ENCODE measurements at regions not wholly inside any gene's neighbourhood (a gene's known extent, or its start where the extent isn't known, plus 50 kb on each side); places are given as distances from the start of the nearest gene placed in this dataset.

GRCh38 chr12:92440072-92440471 lies 262.7 kb upstream of the PLEKHG7 start:
- H3K36me3 ChIP-seq (ENCODE audit: insufficient read depth, low read length), result no peaks in the 10 kb centered on the region
- peaks cover 0 to 2% (median 0%) of the 10 kb centered on the region in 8 donors for H3K9me3 Mint-ChIP-seq
- peaks cover 10 to 23% (median 15%) of the 10 kb centered on the region in 4 donors for H3K4me1 Mint-ChIP-seq
- H3K9me3 ChIP-seq (ENCODE audit: control insufficient read depth in 1 of 2, low read length in 2 of 2), result no peaks in the 10 kb centered on the region
- H3K27ac Mint-ChIP-seq, result no peak overlapping the region
- peaks cover 0 to 2% of the 10 kb centered on the region in 2 donors for H3K27me3 Mint-ChIP-seq
- H3K4me3 Mint-ChIP-seq, result no peak overlapping the region
- H3K4me3 ChIP-seq (ENCODE audit: low read length in 2 of 2), result no peak overlapping the region
- no peaks in the 10 kb centered on the region for H3K36me3 Mint-ChIP-seq
- H3K27ac ChIP-seq (ENCODE audit: low read depth, low read length), result no peak overlapping the region
- no peak for DNase-seq
- ChIA-PET POLR2A (ENCODE audit: partially characterized antibody) (interaction anchor here (1.1 kb wide), 1 partner anchor 294 kb away, joined by 3 read pairs; the partner anchor contains the start of gene BTG1), CTCF (ENCODE audit: partially characterized antibody) (no interaction called here)
- H3K4me1 ChIP-seq (ENCODE audit: insufficient read depth, low read length), result peaks cover 7% of the 10 kb centered on the region
- intact Hi-C loops (cut with micrococcal nuclease), result no loop called here
- no peaks in the 10 kb centered on the region for H3K27me3 ChIP-seq (ENCODE audit: insufficient read depth, low read length)

DNA sequence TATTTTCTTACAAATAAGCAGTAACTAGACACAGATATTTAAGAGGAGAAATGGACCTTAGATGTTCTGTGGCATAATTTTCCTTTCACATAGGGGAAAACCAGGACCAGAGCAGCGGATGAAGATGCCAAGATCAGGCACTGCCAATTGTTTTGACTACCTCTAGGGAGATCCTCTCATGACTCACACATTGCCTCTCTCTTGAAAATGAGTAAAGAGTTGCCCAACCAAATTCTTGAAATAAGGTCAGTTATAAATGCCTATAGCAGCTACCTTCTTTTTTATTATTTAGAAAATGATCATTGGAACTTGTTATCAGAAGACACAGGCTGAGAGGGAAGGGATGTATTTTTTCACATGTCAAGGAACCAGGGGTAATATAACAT lies 263.4 kb upstream of the PLEKHG7 start:
- no peaks in the 10 kb centered on the region for H3K9me3 ChIP-seq (ENCODE audit: control insufficient read depth in 1 of 2, low read length in 2 of 2)
- peaks cover 0 to 2% (median 0%) of the 10 kb centered on the region in 8 donors for H3K9me3 Mint-ChIP-seq
- intact Hi-C loops (cut with micrococcal nuclease), result no loop called here
- H3K36me3 ChIP-seq (ENCODE audit: insufficient read depth, low read length), result no peaks in the 10 kb centered on the region
- peaks cover 0 to 2% of the 10 kb centered on the region in 2 donors for H3K27me3 Mint-ChIP-seq
- ChIA-PET CTCF (ENCODE audit: partially characterized antibody) (no interaction called here), POLR2A (ENCODE audit: partially characterized antibody) (no interaction called here)
- H3K27ac Mint-ChIP-seq, result no peak overlapping the region
- peaks cover 10 to 25% (median 15%) of the 10 kb centered on the region in 4 donors for H3K4me1 Mint-ChIP-seq
- H3K4me1 ChIP-seq (ENCODE audit: insufficient read depth, low read length), result peaks cover 7% of the 10 kb centered on the region
- H3K27me3 ChIP-seq (ENCODE audit: insufficient read depth, low read length), result no peaks in the 10 kb centered on the region
- no peak for DNase-seq
- H3K36me3 Mint-ChIP-seq, result no peaks in the 10 kb centered on the region
- no peak overlapping the region for H3K4me3 ChIP-seq (ENCODE audit: low read length in 2 of 2)
- H3K4me3 Mint-ChIP-seq, result no peak overlapping the region
- no peak overlapping the region for H3K27ac ChIP-seq (ENCODE audit: low read depth, low read length)

DNA sequence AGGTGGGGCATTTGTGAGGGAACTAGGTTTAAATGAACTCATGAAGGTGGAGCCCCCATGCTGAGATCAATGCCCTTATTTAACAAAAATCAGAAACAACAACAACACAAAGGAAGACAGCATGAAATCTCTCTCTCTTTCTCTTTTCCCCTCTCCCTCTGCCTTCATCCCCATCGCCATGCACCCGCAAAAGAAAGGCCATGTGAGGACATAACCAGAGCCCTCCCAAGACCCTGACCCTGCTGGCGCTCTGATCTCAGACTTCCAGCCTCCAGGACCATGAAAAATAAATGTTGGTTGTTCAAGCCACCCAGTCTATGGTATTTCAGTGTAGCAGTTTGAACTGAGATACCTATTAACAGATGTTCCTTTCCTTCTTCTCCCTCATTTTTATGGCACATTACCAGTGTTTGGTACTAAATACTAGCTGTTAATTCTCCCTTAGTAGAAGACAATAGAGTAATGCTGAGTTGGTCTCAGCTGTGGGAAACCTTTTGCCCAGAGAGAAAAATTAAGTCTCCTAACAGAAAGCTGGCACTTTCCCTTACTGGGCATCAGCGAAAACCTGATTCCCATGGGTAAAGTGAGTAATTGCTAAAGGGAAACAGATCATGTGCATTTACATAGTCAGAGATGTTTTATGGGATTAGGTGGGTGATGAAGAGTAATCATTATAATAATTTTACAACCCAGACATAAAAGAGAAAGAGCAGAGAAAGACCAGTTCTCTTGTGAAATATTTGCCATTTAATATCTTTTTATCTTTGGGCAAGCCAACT lies 264.0 kb upstream of the PLEKHG7 start:
- H3K27me3 ChIP-seq (ENCODE audit: insufficient read depth, low read length), result no peaks in the 10 kb centered on the region
- H3K4me3 Mint-ChIP-seq, result no peak overlapping the region
- intact Hi-C loops (cut with micrococcal nuclease), result no loop called here
- DNase-seq, result no peak
- H3K9me3 Mint-ChIP-seq, result peaks cover 0 to 2% (median 0%) of the 10 kb centered on the region in 8 donors
- H3K27ac Mint-ChIP-seq, result no peak overlapping the region
- peaks cover 7% of the 10 kb centered on the region for H3K4me1 ChIP-seq (ENCODE audit: insufficient read depth, low read length)
- H3K36me3 Mint-ChIP-seq, result no peaks in the 10 kb centered on the region
- peaks cover 10 to 29% (median 15%) of the 10 kb centered on the region in 4 donors for H3K4me1 Mint-ChIP-seq
- H3K36me3 ChIP-seq (ENCODE audit: insufficient read depth, low read length), result no peaks in the 10 kb centered on the region
- no peak overlapping the region for H3K4me3 ChIP-seq (ENCODE audit: low read length in 2 of 2)
- POLR2A ChIA-PET (ENCODE audit: partially characterized antibody), result no interaction called here
- CTCF ChIA-PET (ENCODE audit: partially characterized antibody), result no interaction called here
- no peaks in the 10 kb centered on the region for H3K9me3 ChIP-seq (ENCODE audit: control insufficient read depth in 1 of 2, low read length in 2 of 2)
- H3K27me3 Mint-ChIP-seq, result peaks cover 0 to 2% of the 10 kb centered on the region in 2 donors
- H3K27ac ChIP-seq (ENCODE audit: low read depth, low read length), result no peak overlapping the region

GRCh38 chr12:92437452-92437851 lies 265.3 kb upstream of the PLEKHG7 start:
- CTCF ChIA-PET (ENCODE audit: partially characterized antibody), result no interaction called here

DNA sequence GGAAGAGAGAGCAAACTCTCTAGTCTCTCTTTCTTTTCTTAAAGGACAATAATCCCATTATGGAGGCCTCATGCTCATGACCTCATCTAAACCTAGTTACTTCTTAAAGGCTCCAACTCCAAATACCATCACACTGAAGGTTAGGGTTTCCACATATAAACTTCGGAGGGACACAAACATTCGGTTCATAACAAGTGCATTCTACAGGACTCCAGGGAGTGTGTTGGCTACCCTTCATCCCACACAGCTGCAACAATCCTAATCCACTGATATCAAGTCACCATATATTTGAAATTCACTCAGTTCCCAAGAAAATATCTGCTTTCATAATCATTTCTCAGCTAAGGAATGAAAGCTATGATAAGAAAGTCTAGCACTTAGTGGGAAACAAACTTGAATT lies 265.9 kb upstream of the PLEKHG7 start:
- Histone ChIP-seq H3K36me3 (ENCODE audit: insufficient read depth, low read length) (no peaks in the 10 kb centered on the region), H3K4me1 (ENCODE audit: insufficient read depth, low read length) (peaks cover 7% of the 10 kb centered on the region), H3K4me3 (ENCODE audit: low read length in 2 of 2) (no peak overlapping the region), H3K9me3 (ENCODE audit: control insufficient read depth in 1 of 2, low read length in 2 of 2) (no peaks in the 10 kb centered on the region), H3K27me3 (ENCODE audit: insufficient read depth, low read length) (no peaks in the 10 kb centered on the region), H3K27ac (ENCODE audit: low read depth, low read length) (no peak overlapping the region)
- no peak for DNase-seq
- H3K36me3 Mint-ChIP-seq, result peaks cover 0 to 6% of the 10 kb centered on the region in 2 donors
- H3K27ac Mint-ChIP-seq, result no peak overlapping the region
- H3K9me3 Mint-ChIP-seq, result peaks cover 0 to 8% (median 0%) of the 10 kb centered on the region in 8 donors
- ChIA-PET POLR2A (ENCODE audit: partially characterized antibody) (no interaction called here), CTCF (ENCODE audit: partially characterized antibody) (no interaction called here)
- intact Hi-C loops (cut with micrococcal nuclease), result no loop called here
- H3K4me3 Mint-ChIP-seq, result no peak overlapping the region
- peaks cover 0 to under 1% of the 10 kb centered on the region in 2 donors for H3K27me3 Mint-ChIP-seq
- H3K4me1 Mint-ChIP-seq, result peaks cover 7 to 27% (median 9%) of the 10 kb centered on the region in 4 donors

More at GRCh38 chr12:92437452-92437851, 265.3 kb upstream of the PLEKHG7 start:
- Histone ChIP-seq H3K4me3 (ENCODE audit: low read length in 2 of 2) (no peak overlapping the region), H3K9me3 (ENCODE audit: control insufficient read depth in 1 of 2, low read length in 2 of 2) (no peaks in the 10 kb centered on the region), H3K27me3 (ENCODE audit: insufficient read depth, low read length) (no peaks in the 10 kb centered on the region), H3K36me3 (ENCODE audit: insufficient read depth, low read length) (no peaks in the 10 kb centered on the region), H3K27ac (ENCODE audit: low read depth, low read length) (no peak overlapping the region), H3K4me1 (ENCODE audit: insufficient read depth, low read length) (peaks cover 7% of the 10 kb centered on the region)
- H3K4me3 Mint-ChIP-seq, result peak overlapping the region in 1 of 8 donors; percentile 34
- peaks cover 0 to 2% of the 10 kb centered on the region in 2 donors for H3K27me3 Mint-ChIP-seq
- intact Hi-C loops (cut with micrococcal nuclease), result no loop called here
- peaks cover 0 to 6% of the 10 kb centered on the region in 2 donors for H3K36me3 Mint-ChIP-seq
- DNase-seq, result no peak
- POLR2A ChIA-PET (ENCODE audit: partially characterized antibody), result no interaction called here
- peaks cover 8 to 25% (median 9%) of the 10 kb centered on the region in 4 donors for H3K4me1 Mint-ChIP-seq
- H3K27ac Mint-ChIP-seq, result peak overlapping the region in 1 of 7 donors; percentile 38
- H3K9me3 Mint-ChIP-seq, result peaks cover 0 to 8% (median 0%) of the 10 kb centered on the region in 8 donors

- Histone ChIP-seq H3K4me1 (ENCODE audit: insufficient read depth, low read length) (peaks cover 7% of the 10 kb centered on the region), H3K4me3 (ENCODE audit: low read length in 2 of 2) (no peak overlapping the region), H3K27ac (ENCODE audit: low read depth, low read length) (no peak overlapping the region), H3K27me3 (ENCODE audit: insufficient read depth, low read length) (no peaks in the 10 kb centered on the region), H3K9me3 (ENCODE audit: control insufficient read depth in 1 of 2, low read length in 2 of 2) (no peaks in the 10 kb centered on the region), H3K36me3 (ENCODE audit: insufficient read depth, low read length) (no peaks in the 10 kb centered on the region)
- H3K4me3 Mint-ChIP-seq, result no peak overlapping the region
- ChIA-PET POLR2A (ENCODE audit: partially characterized antibody) (no interaction called here), CTCF (ENCODE audit: partially characterized antibody) (interaction anchor here (1.2 to 1.9 kb wide), 3 partner anchors 12 to 289 kb away, joined by 3 to 5 read pairs (median 3); partner anchors contain the start of gene BTG1)
- intact Hi-C loops (cut with micrococcal nuclease), result no loop called here
- no peak for DNase-seq
- no peaks in the 10 kb centered on the region for H3K27me3 Mint-ChIP-seq
- H3K27ac Mint-ChIP-seq, result no peak overlapping the region
- peaks cover 7 to 30% (median 14%) of the 10 kb centered on the region in 4 donors for H3K4me1 Mint-ChIP-seq
- H3K36me3 Mint-ChIP-seq, result peaks cover 0 to 6% of the 10 kb centered on the region in 2 donors
- peaks cover 0 to 8% (median under 1%) of the 10 kb centered on the region in 8 donors for H3K9me3 Mint-ChIP-seq
These were observed 268.2 kb upstream of the PLEKHG7 start for GRCh38 chr12:92434607-92435025.

DNA sequence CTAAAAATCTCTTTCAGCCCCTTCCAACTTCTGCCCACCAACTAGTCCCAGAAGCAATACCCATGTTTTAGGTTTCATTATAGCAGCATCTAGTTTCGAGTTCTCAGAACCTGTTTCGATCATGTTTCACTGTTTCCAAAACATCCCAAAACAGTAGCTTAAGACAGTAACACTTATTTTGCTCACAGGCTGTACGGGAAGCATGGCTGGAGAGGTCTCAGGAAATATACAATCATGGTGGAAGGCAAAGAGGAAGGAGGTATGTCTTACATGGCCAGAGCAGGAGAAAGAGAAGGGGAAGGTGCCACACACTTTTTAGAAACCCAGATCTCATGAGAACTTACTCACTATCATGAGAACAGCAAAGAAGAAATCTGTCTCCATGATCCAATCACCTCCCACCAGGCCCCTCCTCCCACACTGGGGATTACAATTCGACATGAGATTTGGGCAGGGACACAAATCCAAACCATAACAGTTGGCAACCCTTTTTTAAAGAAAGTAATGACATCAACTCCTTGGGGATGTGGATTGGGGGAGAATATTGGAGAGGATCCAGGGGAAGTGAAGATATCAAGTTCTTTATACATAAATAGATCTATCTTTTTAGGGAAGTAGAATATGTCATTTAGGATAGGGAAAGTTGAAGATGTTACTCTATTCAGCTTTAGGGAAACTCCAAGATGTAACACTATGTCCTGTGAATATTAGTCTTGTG lies 269.9 kb upstream of the PLEKHG7 start:
- no peak for DNase-seq
- peaks cover 0 to 6% of the 10 kb centered on the region in 2 donors for H3K36me3 Mint-ChIP-seq
- no peak overlapping the region for H3K4me3 Mint-ChIP-seq
- Histone ChIP-seq H3K36me3 (ENCODE audit: insufficient read depth, low read length) (no peaks in the 10 kb centered on the region), H3K27me3 (ENCODE audit: insufficient read depth, low read length) (no peaks in the 10 kb centered on the region), H3K4me3 (ENCODE audit: low read length in 2 of 2) (no peak overlapping the region), H3K9me3 (ENCODE audit: control insufficient read depth in 1 of 2, low read length in 2 of 2) (no peaks in the 10 kb centered on the region), H3K4me1 (ENCODE audit: insufficient read depth, low read length) (peaks cover 7% of the 10 kb centered on the region), H3K27ac (ENCODE audit: low read depth, low read length) (no peak overlapping the region)
- peaks cover 0 to 23% (median under 1%) of the 10 kb centered on the region in 8 donors for H3K9me3 Mint-ChIP-seq
- ChIA-PET CTCF (ENCODE audit: partially characterized antibody) (interaction anchor here (0.6 to 1.5 kb wide), 2 partner anchors 9 to 225 kb away, joined by 3 read pairs; no protein-coding TSS in a partner anchor), POLR2A (ENCODE audit: partially characterized antibody) (interaction anchor here (0.7 to 1.0 kb wide), 2 partner anchors 26 to 289 kb away, joined by 3 read pairs; no protein-coding TSS in a partner anchor)
- intact Hi-C loops (cut with micrococcal nuclease), result no loop called here
- peak overlapping the region in 1 of 7 donors; percentile 49 for H3K27ac Mint-ChIP-seq
- H3K4me1 Mint-ChIP-seq, result peaks cover 5 to 35% (median 14%) of the 10 kb centered on the region in 4 donors
- no peaks in the 10 kb centered on the region for H3K27me3 Mint-ChIP-seq
